ENCODE measurements at regions not wholly inside any gene's neighbourhood (a gene's known extent, or its start where the extent isn't known, plus 50 kb on each side); places are given as distances from the start of the nearest gene placed in this dataset.

GRCh38 chr5:115016646-115017045 is 153.1 kb downstream of the TRIM36 start:
- Mint-ChIP-seq H3K4me1 (no peaks in the 10 kb centered on the region), H3K9me3 (peaks cover 2 to 11% (median 5%) of the 10 kb centered on the region in 7 donors), H3K4me3 (no peak overlapping the region), H3K36me3 (no peaks in the 10 kb centered on the region), H3K27me3 (ENCODE audit: low read depth in 3 of 3) (no peaks in the 10 kb centered on the region), H3K27ac (no peak overlapping the region)
- no peaks in the 10 kb centered on the region for H4K20me1 ChIP-seq (ENCODE audit: insufficient read depth, low read length)
- H2AFZ ChIP-seq (ENCODE audit: insufficient read depth, low read depth, low read length, poor library complexity, severe bottlenecking), result no peak overlapping the region
- no peak for DNase-seq
- H3K27ac ChIP-seq (ENCODE audit: low read depth in 1 of 2, low read length in 2 of 2), result no peak overlapping the region
- H3K36me3 ChIP-seq (replicated peaks in 1 of 2; ENCODE audit: control insufficient read depth in 1 of 2, insufficient read depth in 2 of 2, low read length in 2 of 2), result no peaks in the 10 kb centered on the region
- H3K4me1 ChIP-seq (ENCODE audit: control insufficient read depth in 1 of 2, insufficient read depth in 2 of 2, low read length in 2 of 2), result no peaks in the 10 kb centered on the region
- no peaks in the 10 kb centered on the region for H3K27me3 ChIP-seq (ENCODE audit: control insufficient read depth in 2 of 2, insufficient read depth in 2 of 2, low read length in 2 of 2)
- no peaks in the 10 kb centered on the region for H3K79me2 ChIP-seq (ENCODE audit: insufficient read depth, low read length)
- no peaks in the 10 kb centered on the region for H3K9me3 ChIP-seq (replicated peaks in 1 of 2; ENCODE audit: control insufficient read depth in 1 of 2, insufficient read depth in 1 of 2, low read length in 2 of 2)
- TF ChIP-seq, protein P1, sequence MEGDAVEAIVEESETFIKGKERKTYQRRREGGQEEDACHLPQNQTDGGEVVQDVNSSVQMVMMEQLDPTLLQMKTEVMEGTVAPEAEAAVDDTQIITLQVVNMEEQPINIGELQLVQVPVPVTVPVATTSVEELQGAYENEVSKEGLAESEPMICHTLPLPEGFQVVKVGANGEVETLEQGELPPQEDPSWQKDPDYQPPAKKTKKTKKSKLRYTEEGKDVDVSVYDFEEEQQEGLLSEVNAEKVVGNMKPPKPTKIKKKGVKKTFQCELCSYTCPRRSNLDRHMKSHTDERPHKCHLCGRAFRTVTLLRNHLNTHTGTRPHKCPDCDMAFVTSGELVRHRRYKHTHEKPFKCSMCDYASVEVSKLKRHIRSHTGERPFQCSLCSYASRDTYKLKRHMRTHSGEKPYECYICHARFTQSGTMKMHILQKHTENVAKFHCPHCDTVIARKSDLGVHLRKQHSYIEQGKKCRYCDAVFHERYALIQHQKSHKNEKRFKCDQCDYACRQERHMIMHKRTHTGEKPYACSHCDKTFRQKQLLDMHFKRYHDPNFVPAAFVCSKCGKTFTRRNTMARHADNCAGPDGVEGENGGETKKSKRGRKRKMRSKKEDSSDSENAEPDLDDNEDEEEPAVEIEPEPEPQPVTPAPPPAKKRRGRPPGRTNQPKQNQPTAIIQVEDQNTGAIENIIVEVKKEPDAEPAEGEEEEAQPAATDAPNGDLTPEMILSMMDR (IDR thresholded peaks at IDR 0.05), result no peak
- no peak overlapping the region for H3K4me3 ChIP-seq (replicated peaks in 1 of 3; ENCODE audit: low read depth in 2 of 3, low read length in 3 of 3)
- H3K4me2 ChIP-seq (replicated peaks; ENCODE audit: extremely low read depth, low read length, poor library complexity, severe bottlenecking), result no peak overlapping the region
- WGBS (ENCODE audit: insufficient coverage), result no CpG with 5 or more reads among the region's 1 CpG
- no peak overlapping the region for H3K9ac ChIP-seq (ENCODE audit: insufficient read depth, low read length, poor library complexity, severe bottlenecking)
- intact Hi-C loops (cut with micrococcal nuclease), result no loop called here

- no peak overlapping the region for H3K4me3 Mint-ChIP-seq
- H3K4me1 ChIP-seq (ENCODE audit: control insufficient read depth in 1 of 2, insufficient read depth in 2 of 2, low read length in 2 of 2), result no peaks in the 10 kb centered on the region
- H3K9me3 ChIP-seq (replicated peaks in 1 of 2; ENCODE audit: control insufficient read depth in 1 of 2, insufficient read depth in 1 of 2, low read length in 2 of 2), result peaks cover 0 to 3% of the 10 kb centered on the region in 2 donors
- no peaks in the 10 kb centered on the region for H3K36me3 ChIP-seq (replicated peaks in 1 of 2; ENCODE audit: control insufficient read depth in 1 of 2, insufficient read depth in 2 of 2, low read length in 2 of 2)
- WGBS (ENCODE audit: insufficient coverage), result 97% methylated on average over 6 of the region's 11 CpGs
- H3K4me3 ChIP-seq (replicated peaks in 1 of 3; ENCODE audit: low read depth in 2 of 3, low read length in 3 of 3), result no peak overlapping the region
- intact Hi-C loops (cut with micrococcal nuclease), result no loop called here
- no peak overlapping the region for H3K4me2 ChIP-seq (replicated peaks; ENCODE audit: extremely low read depth, low read length, poor library complexity, severe bottlenecking)
- DNase-seq, result no peak
- H3K4me1 Mint-ChIP-seq, result no peaks in the 10 kb centered on the region
- H3K27me3 Mint-ChIP-seq (ENCODE audit: low read depth in 3 of 3), result no peaks in the 10 kb centered on the region
- peaks cover 1 to 24% (median 8%) of the 10 kb centered on the region in 7 donors for H3K9me3 Mint-ChIP-seq
- TF ChIP-seq, protein P1 (IDR thresholded peaks at IDR 0.05), result no peak
- no peaks in the 10 kb centered on the region for H3K79me2 ChIP-seq (ENCODE audit: insufficient read depth, low read length)
- H3K27ac Mint-ChIP-seq, result no peak overlapping the region
- H3K9ac ChIP-seq (ENCODE audit: insufficient read depth, low read length, poor library complexity, severe bottlenecking), result no peak overlapping the region
- H3K27me3 ChIP-seq (ENCODE audit: control insufficient read depth in 2 of 2, insufficient read depth in 2 of 2, low read length in 2 of 2), result no peaks in the 10 kb centered on the region
- H3K36me3 Mint-ChIP-seq, result no peaks in the 10 kb centered on the region
- H2AFZ ChIP-seq (ENCODE audit: insufficient read depth, low read depth, low read length, poor library complexity, severe bottlenecking), result no peak overlapping the region
- no peaks in the 10 kb centered on the region for H4K20me1 ChIP-seq (ENCODE audit: insufficient read depth, low read length)
- no peak overlapping the region for H3K27ac ChIP-seq (ENCODE audit: low read depth in 1 of 2, low read length in 2 of 2)
These were observed 170.5 kb downstream of the TRIM36 start for GRCh38 chr5:114999176-114999575.
